Fibroblast of mammary gland (primary cell): ENCODE measurements at regions not wholly inside any gene's neighbourhood (a gene's known extent, or its start where the extent isn't known, plus 50 kb on each side); places are given as distances from the start of the nearest gene placed in this dataset.
"Not testable (repeated sequence)": the region's sequence is repeated elsewhere in the genome, so short reads cannot be mapped to it uniquely, and the experiment has no call there.

Source experiments
- DNase-seq: peaks from one replicate; pipeline ENCODE4 v3.0.0-alpha.2; 2010; ENCODE audit warnings: low read depth
- H3K4me3 ChIP-seq: 2 replicates; pipeline ENCODE4 v1.5.1; 2011; ENCODE audit warnings: low read depth, mild to moderate bottlenecking, low read length, moderate library complexity; ENCODE audit not compliant: control insufficient read depth
- TF ChIP-seq, protein P1 (sequence below): conservative IDR thresholded peaks from 2 replicates; pipeline ENCODE4 v1.5.1; 2011; ENCODE audit warnings: low read depth, low read length, inconsistent platforms; ENCODE audit not compliant: control insufficient read depth, insufficient read depth

GRCh38 chr4:124167602-124168001 lies 544.9 kb downstream of the ANKRD50 start:
- H3K4me3 ChIP-seq: no peak overlapping the region
- DNase-seq: peak; percentile 16
- TF ChIP-seq, protein P1, sequence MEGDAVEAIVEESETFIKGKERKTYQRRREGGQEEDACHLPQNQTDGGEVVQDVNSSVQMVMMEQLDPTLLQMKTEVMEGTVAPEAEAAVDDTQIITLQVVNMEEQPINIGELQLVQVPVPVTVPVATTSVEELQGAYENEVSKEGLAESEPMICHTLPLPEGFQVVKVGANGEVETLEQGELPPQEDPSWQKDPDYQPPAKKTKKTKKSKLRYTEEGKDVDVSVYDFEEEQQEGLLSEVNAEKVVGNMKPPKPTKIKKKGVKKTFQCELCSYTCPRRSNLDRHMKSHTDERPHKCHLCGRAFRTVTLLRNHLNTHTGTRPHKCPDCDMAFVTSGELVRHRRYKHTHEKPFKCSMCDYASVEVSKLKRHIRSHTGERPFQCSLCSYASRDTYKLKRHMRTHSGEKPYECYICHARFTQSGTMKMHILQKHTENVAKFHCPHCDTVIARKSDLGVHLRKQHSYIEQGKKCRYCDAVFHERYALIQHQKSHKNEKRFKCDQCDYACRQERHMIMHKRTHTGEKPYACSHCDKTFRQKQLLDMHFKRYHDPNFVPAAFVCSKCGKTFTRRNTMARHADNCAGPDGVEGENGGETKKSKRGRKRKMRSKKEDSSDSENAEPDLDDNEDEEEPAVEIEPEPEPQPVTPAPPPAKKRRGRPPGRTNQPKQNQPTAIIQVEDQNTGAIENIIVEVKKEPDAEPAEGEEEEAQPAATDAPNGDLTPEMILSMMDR: no peak

DNA sequence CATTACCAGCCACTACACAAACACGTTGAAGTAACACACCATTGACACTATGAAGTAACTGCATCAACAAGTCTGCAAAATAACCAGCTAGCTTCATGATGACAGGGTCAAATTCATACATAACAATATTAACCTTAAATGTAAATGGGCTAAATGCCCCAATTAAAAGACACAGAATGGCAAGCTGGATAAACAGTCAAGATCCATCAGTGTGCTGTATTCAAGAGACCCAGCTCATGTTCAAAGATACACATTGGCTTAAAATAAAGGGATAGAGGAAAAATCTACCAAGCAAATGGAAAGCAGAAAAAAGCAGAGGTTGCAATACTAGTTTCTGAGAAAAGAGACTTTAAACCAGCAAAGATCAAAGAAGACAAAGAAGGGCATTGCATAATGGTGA lies 543.0 kb downstream of the ANKRD50 start:
- not testable (repeated sequence) for H3K4me3 ChIP-seq, DNase-seq

GRCh38 chr4:124173912-124174311 lies 538.6 kb downstream of the ANKRD50 start:
- H3K4me3 ChIP-seq: no peak overlapping the region
- DNase-seq: peak; percentile 47
- TF ChIP-seq, protein P1: no peak

DNA sequence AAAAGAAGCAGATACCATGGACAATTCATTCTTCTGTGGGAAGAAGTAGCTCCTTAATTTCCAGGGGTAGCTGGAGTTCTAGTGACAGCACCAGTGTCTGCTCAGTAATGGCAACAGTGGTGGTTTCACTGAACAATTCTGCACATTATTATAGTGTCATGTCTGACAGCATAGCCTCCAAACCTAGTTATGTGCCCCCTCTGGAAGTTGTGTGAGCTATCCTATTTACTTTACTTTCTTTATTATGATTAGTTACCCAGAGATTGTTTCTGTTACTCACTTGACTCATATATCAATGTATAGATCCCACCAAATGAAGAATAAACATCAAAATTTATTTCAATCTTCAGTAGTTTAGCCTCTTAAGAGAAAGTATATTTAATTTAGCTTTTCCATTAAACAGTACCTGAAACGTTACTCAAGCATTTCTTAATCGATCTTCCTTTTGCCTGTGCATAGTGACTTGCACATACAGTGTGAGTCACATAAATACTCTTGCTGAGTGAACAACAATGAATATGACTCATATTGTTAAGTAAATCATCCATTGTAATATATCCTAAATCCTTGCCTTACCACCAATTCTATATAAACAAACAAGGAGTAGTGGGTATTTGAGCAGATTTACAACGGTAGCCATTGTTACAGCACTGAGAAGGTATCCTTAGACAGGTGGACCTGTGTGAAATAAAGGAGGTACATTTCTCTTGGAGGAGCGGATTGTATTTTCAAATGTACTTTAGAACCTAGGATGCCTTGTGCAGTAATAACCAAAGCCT lies 534.7 kb downstream of the ANKRD50 start:
- peak; percentile 90 for DNase-seq
- H3K4me3 ChIP-seq: no peak overlapping the region
- TF ChIP-seq, protein P1: no peak

- TF ChIP-seq, protein P1: no peak
Measured at GRCh38 chr4:124178449-124179021, 534.0 kb downstream of the ANKRD50 start.

DNA sequence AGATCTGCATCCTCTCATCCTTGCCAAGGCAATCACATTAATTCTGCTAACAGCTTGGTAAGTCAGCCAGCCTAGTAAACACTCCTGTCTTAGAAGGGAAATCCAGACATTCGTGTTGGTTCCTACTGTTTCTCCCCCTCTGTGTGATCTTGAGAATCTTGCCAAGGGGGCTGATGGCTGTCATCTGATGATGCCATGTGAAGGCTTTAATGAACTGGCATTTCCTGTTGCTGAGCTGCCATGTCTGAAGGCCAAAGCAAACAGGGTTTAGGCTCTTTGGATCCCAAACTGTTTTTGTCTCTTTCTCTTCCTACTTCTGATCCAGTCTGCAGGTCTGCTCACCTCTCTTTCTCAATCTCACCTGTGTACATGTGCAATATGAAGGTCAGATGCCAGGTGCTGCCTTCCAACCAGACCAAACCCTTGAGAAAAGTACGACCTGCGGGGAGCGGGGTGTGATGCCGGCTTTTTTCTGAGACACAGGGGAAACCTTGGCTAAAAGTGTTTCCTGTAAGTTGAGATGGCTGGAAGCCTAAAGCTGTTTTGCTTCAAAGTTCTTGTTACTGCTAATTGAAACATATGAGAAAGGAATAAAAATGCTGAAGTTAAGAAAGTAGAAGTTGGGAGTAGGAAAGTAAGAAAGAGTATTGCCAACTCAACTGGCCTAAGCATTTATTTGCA lies 532.9 kb downstream of the ANKRD50 start:
- no peak overlapping the region for H3K4me3 ChIP-seq
- TF ChIP-seq, protein P1: no peak
- no peak for DNase-seq

More at GRCh38 chr4:124178449-124179021, 534.0 kb downstream of the ANKRD50 start:
- H3K4me3 ChIP-seq: no peak overlapping the region
- DNase-seq: peak; percentile 70

DNA sequence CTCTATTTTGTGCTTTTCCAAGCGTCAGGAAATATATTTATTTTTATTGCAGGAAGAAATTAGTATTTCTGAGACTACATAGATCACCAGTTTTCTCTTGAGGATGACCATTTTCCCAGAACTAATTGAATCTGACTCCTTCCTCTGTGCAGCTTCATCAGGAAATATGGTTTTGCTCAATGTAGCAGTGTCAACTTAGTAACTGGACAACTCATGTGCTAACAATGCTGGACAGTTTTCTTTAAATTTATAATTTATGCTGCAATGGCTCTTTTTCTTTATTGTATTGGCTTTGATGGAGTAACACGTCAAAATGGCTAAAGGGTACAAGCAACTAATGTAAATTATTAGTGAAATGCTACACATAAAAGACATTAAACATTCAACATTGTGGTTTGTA lies 531.5 kb downstream of the ANKRD50 start:
- TF ChIP-seq, protein P1: no peak
- peak; percentile 26 for DNase-seq
- H3K4me3 ChIP-seq: no peak overlapping the region
